Spleen (tissue), 11 donors: ENCODE measurements at regions not wholly inside any gene's neighbourhood (a gene's known extent, or its start where the extent isn't known, plus 50 kb on each side); places are given as distances from the start of the nearest gene placed in this dataset.
"Not testable (repeated sequence)": the region's sequence is repeated elsewhere in the genome, so short reads cannot be mapped to it uniquely, and the experiment has no call there.

Experiments
- DNase-seq: peaks from one replicate; pipeline ENCODE4 v3.0.0-alpha.2; 2020
- H3K27ac ChIP-seq, 8 donors: fragments of 200-600 bp; sonication (generic) in 7 of 8; 1 replicate in 4 of 8; 2 replicates in 4 of 8; pipeline versions ENCODE4 v1.5.0 to v1.8.0; 2016 to 2021; ENCODE audit warnings: inconsistent platforms in 4 of 8, mild to moderate bottlenecking in 4 of 8, moderate library complexity in 1 of 8
- H3K27me3 ChIP-seq, 7 donors: fragments of 200-600 bp; sonication (generic) in 6 of 7; replicated peaks in 1 of 7; 1 replicate in 4 of 7; 2 replicates in 3 of 7; pipeline versions ENCODE4 v1.5.0 to v1.8.0; 2016 to 2021; ENCODE audit warnings: inconsistent platforms in 3 of 7, mild to moderate bottlenecking in 1 of 7
- H3K36me3 ChIP-seq, 6 donors: fragments of 200-600 bp; sonication (generic) in 5 of 6; 1 replicate in 4 of 6; 2 replicates in 2 of 6; pipeline versions ENCODE4 v1.5.0 to v1.8.0; 2016 to 2021; ENCODE audit warnings: inconsistent platforms in 2 of 6
- H3K4me1 ChIP-seq, 6 donors: fragments of 200-600 bp; sonication (generic) in 5 of 6; 1 replicate in 3 of 6; 2 replicates in 3 of 6; pipeline versions ENCODE4 v1.5.0 to v1.8.0; 2016 to 2021; ENCODE audit warnings: inconsistent platforms in 3 of 6
- H3K4me3 ChIP-seq, 8 donors: fragments of 200-600 bp; sonication (generic) in 7 of 8; 1 replicate in 4 of 8; 2 replicates in 4 of 8; pipeline versions ENCODE4 v1.5.0 to v1.8.0; 2016 to 2021; ENCODE audit warnings: inconsistent platforms in 4 of 8, mild to moderate bottlenecking in 4 of 8, moderate library complexity in 2 of 8
- H3K9me3 ChIP-seq, 8 donors: fragments of 200-600 bp; sonication (generic) in 7 of 8; 1 replicate in 4 of 8; 2 replicates in 4 of 8; pipeline versions ENCODE4 v1.5.0 to v1.8.0; 2016 to 2021; ENCODE audit warnings: inconsistent platforms in 4 of 8
- CTCF ChIP-seq, 11 experiments: fragments of 200-600 bp in 7 of 11; fragments of 450-650 bp in 4 of 11; sonication (generic) in 4 of 11; IDR thresholded peaks in 8 of 11; conservative IDR thresholded peaks in 3 of 11; 1 replicate in 7 of 11; 2 replicates in 4 of 11; pipeline versions ENCODE4 v1.4.0 to v1.8.0; 2016 to 2021; ENCODE audit warnings: antibody characterized with exemption in 11 of 11, inconsistent platforms in 4 of 11, mild to moderate bottlenecking in 1 of 11
- POLR2A ChIP-seq, 3 donors: fragments of 450-650 bp; IDR thresholded peaks; one replicate each; pipeline ENCODE4 v1.5.1; 2017; ENCODE audit warnings: antibody characterized with exemption in 3 of 3, mild to moderate bottlenecking in 1 of 3
- POLR2AphosphoS5 ChIP-seq, 3 donors: sonication (generic); formaldehyde crosslinking; IDR thresholded peaks; one replicate each; pipeline ENCODE4 v1.5.1; 2017; ENCODE audit warnings: antibody characterized with exemption in 3 of 3
- WGBS, 5 donors: extraction: QIAGEN DNeasy Blood & Tissue Kit in 3 of 5; methylation state at CpG; one replicate each; pipeline versions ENCODE4 v1.1.5 to v1.1.7; 2013 to 2018; 5-methylcytosine and 5-hydroxymethylcytosine counted together
- intact Hi-C: fragments of 100-400 bp; cut with DNase I; formaldehyde crosslinking; loops from one replicate; pipeline ENCODE4 v1.15.0; 2023; ENCODE audit warnings: low total_unique reads
- donor health status: healthy with polysubstance abuse.
- donor health status: DM: no; HTN: no; CAD: no; lungs with moderate emphysema.
- donor health status: DM: no; HTN: no; CAD: no.
- donor health status: Bipolar disorder and iron deficiency.
- donor health status: healthy.
- donor health status: DM: no; HTN: no; CAD: no.
- donor health status: DM: yes; HTN: yes; CAD: no.

DNA sequence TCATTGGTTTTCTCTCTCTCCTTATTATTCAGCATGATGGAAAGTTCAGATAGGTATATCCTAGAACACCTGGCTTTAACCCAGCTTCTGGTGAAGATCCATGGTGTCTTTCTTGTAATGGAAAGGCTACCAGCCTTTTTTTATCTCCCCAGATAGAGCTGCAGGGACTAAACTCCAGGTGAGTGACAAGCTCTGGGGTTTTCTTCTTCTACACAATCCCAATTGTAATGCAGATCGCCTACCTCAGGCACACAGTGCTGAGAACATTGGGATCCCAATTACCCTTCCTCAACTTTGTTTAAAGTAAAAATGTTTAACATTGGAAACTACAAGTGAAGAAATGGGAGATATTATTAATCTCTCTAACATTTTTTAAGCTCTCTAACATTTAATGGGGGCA, 1851.7 kb downstream of the PCDH9 start:
- no peak for DNase-seq
- no peak overlapping the region for H3K4me3 ChIP-seq
- TF ChIP-seq CTCF (IDR thresholded peaks at IDR 0.05 in 8 of 11, conservative IDR thresholded peaks at IDR 0.05 in 3 of 11) = no peak
- TF ChIP-seq POLR2A (IDR thresholded peaks at IDR 0.05) = no peak
- TF ChIP-seq POLR2AphosphoS5 (IDR thresholded peaks at IDR 0.05) = no peak
- 78 to 87% (median 85%) methylated on average over 1 of the region's 1 CpG for WGBS, 5 donors
- intact Hi-C loops = no loop called here
- H3K36me3 ChIP-seq = no peaks in the 10 kb centered on the region
- no peaks in the 10 kb centered on the region for H3K4me1 ChIP-seq
- H3K27me3 ChIP-seq = no peaks in the 10 kb centered on the region
- no peak overlapping the region for H3K27ac ChIP-seq
- H3K9me3 ChIP-seq = peaks cover 11 to 43% (median 31%) of the 10 kb centered on the region in 8 donors

GRCh38 chr13:65368832-65369231, 1861.3 kb downstream of the PCDH9 start:
- Histone ChIP-seq H3K27ac (no peak overlapping the region), H3K4me3 (no peak overlapping the region), H3K4me1 (no peaks in the 10 kb centered on the region), H3K9me3 (peaks cover 0 to 11% (median 0%) of the 10 kb centered on the region in 8 donors), H3K27me3 (no peaks in the 10 kb centered on the region), H3K36me3 (no peaks in the 10 kb centered on the region)
- TF ChIP-seq CTCF (IDR thresholded peaks at IDR 0.05 in 8 of 11, conservative IDR thresholded peaks at IDR 0.05 in 3 of 11) (no peak), POLR2AphosphoS5 (IDR thresholded peaks at IDR 0.05) (no peak), POLR2A (IDR thresholded peaks at IDR 0.05) (no peak)
- WGBS, 5 donors = 88 to 94% (median 90%) methylated on average over 6 of the region's 6 CpGs
- DNase-seq = no peak
- intact Hi-C loops = no loop called here

DNA sequence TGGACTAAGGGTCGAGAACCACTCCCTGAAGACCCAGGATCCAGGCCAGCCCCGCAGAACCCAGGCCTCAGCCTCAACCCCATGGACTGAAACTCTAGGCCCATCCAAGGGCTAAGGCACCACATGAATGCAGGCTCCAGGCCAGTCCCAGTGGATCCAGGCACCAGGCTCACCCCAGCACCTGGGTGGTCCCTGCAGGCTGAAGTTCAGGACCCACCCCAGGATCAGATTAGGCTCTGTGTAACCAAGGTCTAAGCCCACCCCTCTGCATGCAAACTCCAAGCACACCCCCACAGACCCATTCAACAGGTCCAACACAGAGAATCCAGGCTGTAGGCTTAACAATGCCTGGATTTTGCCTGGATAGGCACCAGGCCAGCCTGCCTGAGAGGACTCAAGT, 1876.2 kb downstream of the PCDH9 start:
- H3K27ac ChIP-seq = no peak overlapping the region
- intact Hi-C loops = no loop called here
- H3K36me3 ChIP-seq = no peaks in the 10 kb centered on the region
- H3K27me3 ChIP-seq = no peaks in the 10 kb centered on the region
- 85 to 100% (median 93%) methylated on average over 2 of the region's 2 CpGs for WGBS, 5 donors
- no peak overlapping the region for H3K4me3 ChIP-seq
- no peaks in the 10 kb centered on the region for H3K4me1 ChIP-seq
- H3K9me3 ChIP-seq = peaks cover 0 to 48% (median 20%) of the 10 kb centered on the region in 8 donors
- no peak for DNase-seq
- TF ChIP-seq POLR2AphosphoS5 (IDR thresholded peaks at IDR 0.05) (no peak), CTCF (IDR thresholded peaks at IDR 0.05 in 8 of 11, conservative IDR thresholded peaks at IDR 0.05 in 3 of 11) (no peak), POLR2A (IDR thresholded peaks at IDR 0.05) (no peak)

GRCh38 chr13:65353150-65353549, 1877.0 kb downstream of the PCDH9 start:
- intact Hi-C loops = not testable (repeated sequence)

More at GRCh38 chr13:65353150-65353549, 1877.0 kb downstream of the PCDH9 start:
- H3K4me3 ChIP-seq, H3K36me3 ChIP-seq, H3K27ac ChIP-seq, DNase-seq, H3K27me3 ChIP-seq, H3K4me1 ChIP-seq: not testable (repeated sequence)
- peaks cover 0 to 41% (median 17%) of the 10 kb centered on the region in 8 donors for H3K9me3 ChIP-seq
- 65 to 90% (median 79%) methylated on average over 3 of the region's 3 CpGs for WGBS, 5 donors
